DND-41 (cell line): ENCODE measurements at regions not wholly inside any gene's neighbourhood (a gene's known extent, or its start where the extent isn't known, plus 50 kb on each side); places are given as distances from the start of the nearest gene placed in this dataset.
"Not testable (repeated sequence)": the region's sequence is repeated elsewhere in the genome, so short reads cannot be mapped to it uniquely, and the experiment has no call there.

Experiments used
- EZH2 ChIP-seq: IDR thresholded peaks from 3 replicates; pipeline ENCODE4 v1.6.1; 2012; ENCODE audit warnings: borderline replicate concordance, low read depth, mild to moderate bottlenecking, moderate library complexity, low read length, inconsistent platforms; ENCODE audit not compliant: severe bottlenecking
- TF ChIP-seq, protein P1 (sequence below): IDR thresholded peaks from 2 replicates; pipeline ENCODE4 v1.5.1; 2012; ENCODE audit warnings: borderline replicate concordance, low read length, moderate library complexity, mild to moderate bottlenecking; ENCODE audit not compliant: poor library complexity, severe bottlenecking; ENCODE audit errors: extremely low read depth

DNA sequence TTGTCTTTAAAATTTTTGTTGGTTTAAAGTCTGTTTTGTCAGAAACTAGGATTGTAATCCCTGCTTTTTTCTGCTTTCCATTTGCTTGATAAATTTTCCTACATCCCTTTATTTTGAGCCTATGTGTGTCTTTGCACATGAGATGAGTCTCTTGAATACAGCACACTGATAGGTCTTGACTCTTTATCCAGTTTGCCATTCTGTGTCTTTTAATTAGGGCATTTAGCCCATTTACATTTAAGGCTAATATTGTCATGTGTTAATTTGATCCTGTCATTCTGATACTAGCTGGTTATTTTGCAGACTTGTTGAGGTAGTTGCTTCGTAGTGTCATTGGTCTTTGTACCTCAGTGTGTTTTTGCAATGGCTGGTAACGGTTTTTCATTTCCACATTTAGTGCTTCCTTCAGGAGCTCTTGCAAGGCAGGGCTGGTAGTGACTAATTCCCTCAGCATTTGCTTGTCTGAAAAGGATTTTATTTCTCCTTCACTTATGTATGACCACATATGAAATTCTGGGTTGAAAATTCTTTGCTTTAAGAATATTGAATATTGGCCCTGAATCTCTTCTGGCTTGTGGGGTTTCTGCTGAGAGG lies 294.7 kb downstream of the WDR11 start:
- TF ChIP-seq, protein P1, sequence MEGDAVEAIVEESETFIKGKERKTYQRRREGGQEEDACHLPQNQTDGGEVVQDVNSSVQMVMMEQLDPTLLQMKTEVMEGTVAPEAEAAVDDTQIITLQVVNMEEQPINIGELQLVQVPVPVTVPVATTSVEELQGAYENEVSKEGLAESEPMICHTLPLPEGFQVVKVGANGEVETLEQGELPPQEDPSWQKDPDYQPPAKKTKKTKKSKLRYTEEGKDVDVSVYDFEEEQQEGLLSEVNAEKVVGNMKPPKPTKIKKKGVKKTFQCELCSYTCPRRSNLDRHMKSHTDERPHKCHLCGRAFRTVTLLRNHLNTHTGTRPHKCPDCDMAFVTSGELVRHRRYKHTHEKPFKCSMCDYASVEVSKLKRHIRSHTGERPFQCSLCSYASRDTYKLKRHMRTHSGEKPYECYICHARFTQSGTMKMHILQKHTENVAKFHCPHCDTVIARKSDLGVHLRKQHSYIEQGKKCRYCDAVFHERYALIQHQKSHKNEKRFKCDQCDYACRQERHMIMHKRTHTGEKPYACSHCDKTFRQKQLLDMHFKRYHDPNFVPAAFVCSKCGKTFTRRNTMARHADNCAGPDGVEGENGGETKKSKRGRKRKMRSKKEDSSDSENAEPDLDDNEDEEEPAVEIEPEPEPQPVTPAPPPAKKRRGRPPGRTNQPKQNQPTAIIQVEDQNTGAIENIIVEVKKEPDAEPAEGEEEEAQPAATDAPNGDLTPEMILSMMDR: not testable (repeated sequence)
- TF ChIP-seq EZH2: not testable (repeated sequence)
